Bronchial epithelial cell (primary cell): ENCODE measurements at regions not wholly inside any gene's neighbourhood (a gene's known extent, or its start where the extent isn't known, plus 50 kb on each side); places are given as distances from the start of the nearest gene placed in this dataset.

Experiments used
- DNase-seq: peaks from one replicate; pipeline ENCODE4 v3.0.0-alpha.2; 2010; ENCODE audit warnings: low read depth
- FAIRE-seq: peaks from 2 replicates; lab custom pipeline; 2011; peaks lifted over from hg19 to GRCh38; lab: Jason Lieb, UNC
- H3K27me3 ChIP-seq: 2 replicates; pipeline ENCODE4 v1.5.1; 2011; ENCODE audit warnings: low read length; ENCODE audit not compliant: control insufficient read depth, insufficient read depth
- H3K36me3 ChIP-seq: 2 replicates; pipeline ENCODE4 v1.5.1; 2011; ENCODE audit warnings: low read length; ENCODE audit not compliant: control insufficient read depth, insufficient read depth
- H3K4me3 ChIP-seq: 2 replicates; pipeline ENCODE4 v1.5.1; 2011; ENCODE audit warnings: mild to moderate bottlenecking, low read depth, low read length, control low read depth
- TF ChIP-seq, protein P1 (sequence below): IDR thresholded peaks from 2 replicates; pipeline ENCODE4 v1.5.1; 2011; ENCODE audit warnings: mild to moderate bottlenecking, moderate library complexity, low read length, control low read depth, inconsistent platforms; ENCODE audit not compliant: insufficient read depth, severe bottlenecking

DNA sequence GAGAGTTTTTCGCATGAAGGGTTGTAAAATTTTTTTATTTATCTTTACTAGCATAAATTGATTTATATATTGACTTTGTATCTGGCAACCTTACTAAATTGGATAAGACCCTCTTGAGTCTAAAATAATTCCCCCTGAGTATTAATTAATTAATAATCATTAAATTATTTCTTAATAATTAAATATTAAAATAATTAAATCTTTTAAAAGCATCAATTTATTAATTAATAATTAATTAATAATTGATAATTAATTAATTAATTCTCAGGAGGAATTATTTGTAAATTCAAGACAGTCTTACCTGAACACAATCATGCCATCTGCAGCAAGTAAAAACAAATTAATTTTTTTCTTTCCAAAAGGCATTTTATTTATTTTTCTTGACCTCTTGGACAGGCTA lies 370.4 kb upstream of the PTPRD start:
- no peak for FAIRE-seq
- TF ChIP-seq, protein P1, sequence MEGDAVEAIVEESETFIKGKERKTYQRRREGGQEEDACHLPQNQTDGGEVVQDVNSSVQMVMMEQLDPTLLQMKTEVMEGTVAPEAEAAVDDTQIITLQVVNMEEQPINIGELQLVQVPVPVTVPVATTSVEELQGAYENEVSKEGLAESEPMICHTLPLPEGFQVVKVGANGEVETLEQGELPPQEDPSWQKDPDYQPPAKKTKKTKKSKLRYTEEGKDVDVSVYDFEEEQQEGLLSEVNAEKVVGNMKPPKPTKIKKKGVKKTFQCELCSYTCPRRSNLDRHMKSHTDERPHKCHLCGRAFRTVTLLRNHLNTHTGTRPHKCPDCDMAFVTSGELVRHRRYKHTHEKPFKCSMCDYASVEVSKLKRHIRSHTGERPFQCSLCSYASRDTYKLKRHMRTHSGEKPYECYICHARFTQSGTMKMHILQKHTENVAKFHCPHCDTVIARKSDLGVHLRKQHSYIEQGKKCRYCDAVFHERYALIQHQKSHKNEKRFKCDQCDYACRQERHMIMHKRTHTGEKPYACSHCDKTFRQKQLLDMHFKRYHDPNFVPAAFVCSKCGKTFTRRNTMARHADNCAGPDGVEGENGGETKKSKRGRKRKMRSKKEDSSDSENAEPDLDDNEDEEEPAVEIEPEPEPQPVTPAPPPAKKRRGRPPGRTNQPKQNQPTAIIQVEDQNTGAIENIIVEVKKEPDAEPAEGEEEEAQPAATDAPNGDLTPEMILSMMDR: no peak

DNA sequence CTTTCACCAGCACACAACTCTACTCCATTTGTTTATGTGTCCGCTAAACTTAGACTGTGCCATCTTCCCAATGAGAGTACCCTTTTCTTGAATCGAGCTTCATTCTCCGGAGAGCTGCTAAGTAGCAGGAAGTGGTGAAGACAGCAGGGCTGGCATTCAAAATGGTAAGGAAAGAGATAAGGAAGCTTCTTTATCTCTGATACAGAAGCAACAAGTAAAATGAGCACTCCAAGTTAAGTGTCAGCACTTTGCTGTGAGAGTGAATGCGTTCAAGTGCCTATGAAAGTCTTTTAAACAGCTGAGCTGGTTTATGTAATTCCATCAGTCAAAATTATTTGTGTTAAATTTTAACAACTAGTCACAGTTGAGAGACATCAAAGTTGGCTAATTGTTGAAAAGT lies 386.8 kb upstream of the PTPRD start:
- DNase-seq: no peak

More for the DNA sequence above, 370.4 kb upstream of the PTPRD start:
- no peak for DNase-seq
- no peaks in the 10 kb centered on the region for H3K27me3 ChIP-seq
- no peak overlapping the region for H3K4me3 ChIP-seq
- no peaks in the 10 kb centered on the region for H3K36me3 ChIP-seq

DNA sequence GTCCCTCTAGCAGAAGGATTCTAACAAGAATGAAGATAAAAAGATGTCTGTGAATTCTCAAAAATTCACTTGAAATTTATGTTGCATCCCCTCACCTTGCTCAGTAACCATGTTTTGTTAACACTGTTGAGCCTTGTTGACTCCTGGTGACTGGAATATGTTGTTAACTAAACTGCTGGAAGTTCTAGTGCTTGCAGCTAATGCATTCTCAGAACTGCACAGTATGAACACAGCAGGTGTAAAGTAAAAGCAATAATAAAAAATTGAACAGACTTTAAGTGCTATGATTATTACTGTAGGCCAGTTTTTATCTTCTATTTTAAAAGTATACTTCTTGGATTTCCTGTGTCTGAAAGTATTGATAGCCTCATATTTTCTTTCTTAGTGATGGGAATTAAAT lies 388.7 kb upstream of the PTPRD start:
- TF ChIP-seq, protein P1: no peak
- FAIRE-seq (no peak), DNase-seq (no peak)
- no peaks in the 10 kb centered on the region for H3K27me3 ChIP-seq
- H3K4me3 ChIP-seq: no peak overlapping the region
- no peaks in the 10 kb centered on the region for H3K36me3 ChIP-seq

More for the DNA sequence above, 386.8 kb upstream of the PTPRD start:
- H3K36me3 ChIP-seq: no peaks in the 10 kb centered on the region
- H3K27me3 ChIP-seq: no peaks in the 10 kb centered on the region
- H3K4me3 ChIP-seq: no peak overlapping the region
- TF ChIP-seq, protein P1: no peak
- no peak for FAIRE-seq

DNA sequence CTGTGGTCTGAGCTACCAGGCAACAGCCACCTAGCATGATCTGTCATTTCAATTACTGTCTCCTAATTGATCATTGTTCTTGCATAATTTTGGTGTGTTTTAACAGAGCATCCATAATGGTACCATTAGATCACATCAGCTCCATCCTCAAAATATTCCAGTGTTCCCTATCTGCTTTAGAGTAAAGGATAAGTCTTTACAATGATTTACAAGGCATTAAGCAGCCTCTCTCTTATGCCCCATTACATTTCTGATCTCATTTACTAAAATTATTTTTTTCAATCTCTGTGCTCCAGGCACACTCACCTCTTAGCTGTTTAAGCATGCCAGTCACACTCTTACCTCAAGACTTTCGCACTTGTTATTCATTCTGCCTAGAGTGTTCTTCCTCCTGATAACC lies 389.9 kb upstream of the PTPRD start:
- FAIRE-seq (no peak), DNase-seq (no peak)
- no peaks in the 10 kb centered on the region for H3K36me3 ChIP-seq
- TF ChIP-seq, protein P1: no peak
- no peak overlapping the region for H3K4me3 ChIP-seq
- no peaks in the 10 kb centered on the region for H3K27me3 ChIP-seq

DNA sequence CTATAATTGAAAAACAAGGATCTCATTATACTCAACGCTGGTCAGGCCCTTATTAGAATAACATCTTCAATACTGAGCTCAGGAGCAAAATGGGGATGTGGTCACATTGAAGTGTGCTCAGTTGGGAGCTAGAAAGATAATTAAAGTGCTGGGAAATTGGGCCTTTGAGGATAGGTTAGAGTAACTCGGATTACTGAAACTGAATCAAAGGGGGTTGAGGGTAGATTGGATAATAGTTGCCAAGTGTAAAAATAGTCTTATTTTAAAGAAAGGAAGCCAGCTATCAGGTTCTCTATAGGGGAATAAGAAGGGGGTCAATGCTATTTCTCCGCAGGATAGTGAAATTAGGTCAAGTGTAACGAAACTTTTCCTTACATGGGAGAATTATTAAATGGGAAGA lies 391.0 kb upstream of the PTPRD start:
- no peaks in the 10 kb centered on the region for H3K27me3 ChIP-seq
- H3K4me3 ChIP-seq: no peak overlapping the region
- no peak for DNase-seq
- no peaks in the 10 kb centered on the region for H3K36me3 ChIP-seq
- TF ChIP-seq, protein P1: no peak
- FAIRE-seq: no peak

DNA sequence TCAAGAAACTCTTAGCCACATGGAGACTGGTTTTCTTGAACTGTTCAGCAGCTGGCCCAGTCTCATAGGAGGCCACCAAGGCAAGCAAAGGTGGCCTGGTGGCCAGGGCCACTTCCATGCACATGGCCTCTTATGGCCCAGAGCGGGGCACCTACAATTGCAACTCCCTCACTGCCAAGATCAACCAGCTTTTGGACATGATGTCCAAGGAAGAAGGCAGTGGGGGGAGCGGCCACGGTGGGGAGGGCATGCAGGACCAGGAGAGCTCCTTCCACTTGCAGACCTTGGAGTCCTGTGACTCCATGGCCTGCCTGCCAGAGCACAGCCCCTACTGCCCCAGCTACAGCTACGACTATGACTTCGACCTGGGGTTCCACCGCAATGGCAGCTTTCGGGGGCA lies 398.9 kb upstream of the PTPRD start:
- Histone ChIP-seq H3K36me3 (no peaks in the 10 kb centered on the region), H3K27me3 (no peaks in the 10 kb centered on the region), H3K4me3 (no peak overlapping the region)
- TF ChIP-seq, protein P1: no peak
- no peak for DNase-seq
- FAIRE-seq: no peak
